ENCODE measurements at regions not wholly inside any gene's neighbourhood (a gene's known extent, or its start where the extent isn't known, plus 50 kb on each side); places are given as distances from the start of the nearest gene placed in this dataset.

DNA sequence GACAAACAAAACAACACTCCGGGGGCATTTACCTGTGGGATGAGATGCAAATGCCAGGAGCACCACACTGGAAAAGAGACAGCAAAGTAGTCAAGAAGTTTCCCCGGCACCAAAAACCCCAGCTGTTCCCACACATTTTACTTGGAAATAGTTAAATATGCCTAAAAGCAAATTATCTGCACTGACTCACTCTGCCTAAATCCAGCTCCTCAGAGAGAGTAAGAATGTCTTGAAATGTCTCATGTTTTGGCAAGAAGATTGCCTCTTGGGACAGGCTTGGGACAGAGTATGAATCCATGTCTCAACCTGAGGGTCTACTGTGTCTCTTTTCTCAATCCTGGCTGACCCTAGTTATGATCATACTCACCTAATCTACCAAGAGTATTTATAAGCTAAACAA lies 87.5 kb upstream of the RIOK3 start:
- TF ChIP-seq, protein P1, sequence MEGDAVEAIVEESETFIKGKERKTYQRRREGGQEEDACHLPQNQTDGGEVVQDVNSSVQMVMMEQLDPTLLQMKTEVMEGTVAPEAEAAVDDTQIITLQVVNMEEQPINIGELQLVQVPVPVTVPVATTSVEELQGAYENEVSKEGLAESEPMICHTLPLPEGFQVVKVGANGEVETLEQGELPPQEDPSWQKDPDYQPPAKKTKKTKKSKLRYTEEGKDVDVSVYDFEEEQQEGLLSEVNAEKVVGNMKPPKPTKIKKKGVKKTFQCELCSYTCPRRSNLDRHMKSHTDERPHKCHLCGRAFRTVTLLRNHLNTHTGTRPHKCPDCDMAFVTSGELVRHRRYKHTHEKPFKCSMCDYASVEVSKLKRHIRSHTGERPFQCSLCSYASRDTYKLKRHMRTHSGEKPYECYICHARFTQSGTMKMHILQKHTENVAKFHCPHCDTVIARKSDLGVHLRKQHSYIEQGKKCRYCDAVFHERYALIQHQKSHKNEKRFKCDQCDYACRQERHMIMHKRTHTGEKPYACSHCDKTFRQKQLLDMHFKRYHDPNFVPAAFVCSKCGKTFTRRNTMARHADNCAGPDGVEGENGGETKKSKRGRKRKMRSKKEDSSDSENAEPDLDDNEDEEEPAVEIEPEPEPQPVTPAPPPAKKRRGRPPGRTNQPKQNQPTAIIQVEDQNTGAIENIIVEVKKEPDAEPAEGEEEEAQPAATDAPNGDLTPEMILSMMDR (conservative IDR thresholded peaks at IDR 0.05; ENCODE audit: low read depth, low read length) = no peak
- TF ChIP-seq EZH2 (IDR thresholded peaks at IDR 0.05; ENCODE audit: borderline replicate concordance, low read depth, low read length, poor library complexity, severe bottlenecking) = no peak

Data from A673 (cell line).